SK-N-SH (cell line): ENCODE measurements at regions not wholly inside any gene's neighbourhood (a gene's known extent, or its start where the extent isn't known, plus 50 kb on each side); places are given as distances from the start of the nearest gene placed in this dataset.
"Not testable (repeated sequence)": the region's sequence is repeated elsewhere in the genome, so short reads cannot be mapped to it uniquely, and the experiment has no call there.

Experiments used
- CTCF ChIP-seq: fragments of 200-600 bp; sonication (generic); IDR thresholded peaks from 2 replicates; pipeline ENCODE4 v1.6.1; 2017; ENCODE audit warnings: antibody characterized with exemption, mild to moderate bottlenecking, moderate library complexity
- EP300 ChIP-seq, 2 experiments: IDR thresholded peaks; 2 replicates each; pipeline versions ENCODE4 v1.4.0 to v1.6.1; 2012; ENCODE audit warnings: borderline replicate concordance in 1 of 2, low read depth in 1 of 2, low read length in 1 of 2
- EZH2phosphoT487 ChIP-seq: fragments of 200-600 bp; sonication (generic); IDR thresholded peaks from 2 replicates; pipeline ENCODE4 v1.6.1; 2017; ENCODE audit warnings: low read depth, mixed run types, mild to moderate bottlenecking, antibody characterized with exemption, moderate library complexity, borderline replicate concordance
- GABPA ChIP-seq: IDR thresholded peaks from 2 replicates; pipeline ENCODE4 v1.4.0; 2012; ENCODE audit warnings: low read depth, mild to moderate bottlenecking
- GATA2 ChIP-seq: sonication (generic); formaldehyde crosslinking; IDR thresholded peaks from 2 replicates; pipeline ENCODE4 v1.5.0; 2020; ENCODE audit warnings: mild to moderate bottlenecking, missing genetic modification reagents
- JUND ChIP-seq: IDR thresholded peaks from 2 replicates; pipeline ENCODE4 v1.4.0; 2012
- MXI1 ChIP-seq: IDR thresholded peaks from 2 replicates; pipeline ENCODE4 v1.6.1; 2012; ENCODE audit warnings: mild to moderate bottlenecking, low read depth, low read length, improper control_type of control experiment
- NRF1 ChIP-seq: IDR thresholded peaks from 2 replicates; pipeline ENCODE4 v1.6.1; 2012; ENCODE audit warnings: low read depth, mild to moderate bottlenecking, low read length
- POLR2AphosphoS5 ChIP-seq: IDR thresholded peaks from 2 replicates; pipeline ENCODE4 v1.6.1; 2012; ENCODE audit warnings: low read depth, low read length
- RAD21 ChIP-seq: IDR thresholded peaks from 2 replicates; pipeline ENCODE4 v1.6.1; 2012; ENCODE audit warnings: mild to moderate bottlenecking, low read length
- REST ChIP-seq: IDR thresholded peaks from 2 replicates; pipeline ENCODE4 v1.6.1; 2012; ENCODE audit warnings: mild to moderate bottlenecking, low read depth, low read length, moderate library complexity
- RFX5 ChIP-seq: IDR thresholded peaks from 2 replicates; pipeline ENCODE4 v1.6.1; 2012; ENCODE audit warnings: mild to moderate bottlenecking, improper control_type of control experiment, low read length
- SMC3 ChIP-seq: IDR thresholded peaks from 2 replicates; pipeline ENCODE4 v1.6.1; 2012; ENCODE audit warnings: low read depth, low read length, improper control_type of control experiment

- TF ChIP-seq EZH2phosphoT487; MXI1; REST; JUND; GABPA; CTCF; POLR2AphosphoS5; SMC3; EP300 (IDR thresholded peaks at IDR 0.05; ENCODE audit: borderline replicate concordance in 1 of 2, low read depth in 1 of 2, low read length in 1 of 2); GATA2 (CRISPR knock-in tag); NRF1; RFX5; RAD21: not testable (repeated sequence)
Observed at GRCh38 chrX:7461051-7461450, 313.1 kb upstream of the PUDP start.
